GM18873 (cell line): ENCODE measurements at regions not wholly inside any gene's neighbourhood (a gene's known extent, or its start where the extent isn't known, plus 50 kb on each side); places are given as distances from the start of the nearest gene placed in this dataset.
"Not testable (repeated sequence)": the region's sequence is repeated elsewhere in the genome, so short reads cannot be mapped to it uniquely, and the experiment has no call there.

Source experiments
- ATAC-seq: cut with Tn5 transposase; IDR thresholded peaks from one replicate; pipeline ENCODE4 v1.9.1; 2021; ENCODE audit warnings: mild to moderate bottlenecking, moderate library complexity, moderate number of reproducible peaks; ENCODE audit not compliant: unreplicated experiment, low FRiP score

DNA sequence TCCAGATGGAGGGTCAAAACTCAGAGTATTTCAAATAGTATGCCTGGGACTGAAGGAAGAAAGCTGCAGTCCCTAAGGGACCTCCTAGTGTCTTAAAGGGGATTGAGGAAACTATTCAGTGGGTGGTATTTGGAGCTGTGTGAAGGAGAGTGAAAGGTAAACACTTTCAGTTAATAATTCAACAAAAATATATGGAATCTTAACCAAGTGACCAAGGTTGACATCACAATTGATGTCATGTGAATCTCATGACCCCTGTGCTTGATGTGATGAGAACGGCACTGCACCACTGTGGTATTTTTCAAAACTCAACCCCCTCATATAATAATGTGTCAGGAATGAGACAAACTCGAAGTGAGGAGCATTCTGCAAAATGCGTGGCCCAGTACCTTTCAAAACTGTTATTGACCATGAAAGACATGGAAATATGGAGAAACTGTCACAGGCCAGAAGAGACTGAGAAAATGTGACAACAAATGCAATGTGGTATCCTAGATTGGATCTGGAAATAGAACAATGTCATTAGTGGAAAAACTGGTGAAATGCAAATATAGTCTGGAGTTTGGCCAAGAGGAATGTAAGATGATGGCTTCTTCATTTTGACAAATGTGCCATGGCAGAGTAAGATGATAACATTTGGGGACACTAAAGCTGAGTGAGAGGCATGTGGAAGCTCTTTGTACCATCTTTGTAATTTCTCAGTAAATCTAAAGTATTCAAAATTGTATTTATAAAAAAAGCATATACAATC is 553.9 kb downstream of the RFC3 start:
- no peak for ATAC-seq

DNA sequence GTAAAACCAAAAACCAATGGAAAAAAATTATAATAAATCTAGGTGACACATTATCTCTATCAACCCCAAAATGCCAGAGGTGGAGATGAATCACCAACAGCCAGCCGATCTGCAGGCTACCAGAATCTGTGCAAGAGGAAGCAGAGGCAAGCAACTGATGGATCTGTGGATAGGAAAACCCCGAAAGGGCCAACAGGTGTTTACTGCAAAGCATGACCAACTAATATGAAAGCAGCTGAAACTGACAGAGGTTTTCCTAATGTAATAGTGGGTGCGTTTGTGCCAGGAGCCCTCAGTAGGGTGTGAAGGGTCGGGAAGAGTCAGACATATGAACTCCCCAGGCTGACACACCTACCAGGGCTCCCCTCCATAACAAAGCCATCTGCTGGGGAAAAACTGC is 554.6 kb downstream of the RFC3 start:
- ATAC-seq = no peak

DNA sequence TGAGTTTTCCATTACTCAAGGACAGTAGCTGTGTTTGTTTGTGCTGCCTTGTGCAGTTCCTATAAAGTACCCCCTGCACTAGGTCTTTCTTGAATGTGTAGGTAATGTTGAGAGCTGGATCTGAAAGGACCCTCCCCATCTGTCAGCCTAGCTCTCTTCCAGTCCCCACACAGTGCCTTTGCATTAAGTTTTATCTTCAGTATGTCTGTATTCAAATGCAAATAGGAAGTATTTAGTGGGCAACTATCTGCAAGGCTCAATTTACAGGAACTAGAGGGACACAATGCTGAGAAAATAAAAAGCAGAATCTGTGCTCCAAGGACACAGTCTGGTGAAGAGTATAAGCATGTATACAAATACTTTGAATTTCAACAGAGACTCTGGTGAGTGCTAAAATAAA is 558.5 kb downstream of the RFC3 start:
- ATAC-seq = no peak

DNA sequence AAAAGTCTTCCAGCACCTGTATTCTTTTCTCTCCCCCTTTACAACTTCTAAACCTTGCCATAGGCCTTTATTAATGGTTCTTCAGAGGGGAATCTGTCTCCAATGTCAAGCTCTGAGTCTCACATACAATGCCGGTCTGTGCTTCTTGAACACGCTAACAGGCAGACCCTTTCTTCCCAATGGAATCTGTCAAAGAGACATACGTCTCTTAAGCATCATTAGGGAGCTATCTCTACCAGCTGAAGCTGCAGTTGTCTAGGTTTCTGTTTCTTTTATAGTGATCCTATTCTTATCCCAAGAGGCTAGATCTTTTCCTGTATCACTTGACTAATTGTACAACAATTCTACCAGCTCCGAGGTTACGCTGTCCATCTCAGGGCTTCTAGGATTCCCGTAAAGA is 560.8 kb upstream of the NBEA start:
- ATAC-seq = no peak

DNA sequence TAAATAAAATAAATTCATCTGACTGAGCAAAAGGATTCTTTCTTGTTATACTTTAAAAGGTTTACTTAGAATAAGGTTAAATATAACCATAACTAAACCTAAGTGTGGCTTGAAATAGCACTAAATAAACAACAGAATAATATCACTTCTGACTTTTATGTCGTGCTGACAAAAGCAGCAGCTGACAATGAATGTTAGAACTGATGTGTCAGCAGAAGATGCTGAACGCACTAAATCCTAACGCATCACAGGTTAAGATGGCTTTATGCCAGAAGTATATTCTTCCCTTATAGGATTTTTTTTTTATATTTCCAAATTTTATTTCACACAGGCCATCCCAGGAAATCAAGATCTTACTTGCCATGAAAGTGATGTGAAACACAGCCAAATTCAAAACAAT is 558.3 kb upstream of the NBEA start:
- ATAC-seq = no peak

DNA sequence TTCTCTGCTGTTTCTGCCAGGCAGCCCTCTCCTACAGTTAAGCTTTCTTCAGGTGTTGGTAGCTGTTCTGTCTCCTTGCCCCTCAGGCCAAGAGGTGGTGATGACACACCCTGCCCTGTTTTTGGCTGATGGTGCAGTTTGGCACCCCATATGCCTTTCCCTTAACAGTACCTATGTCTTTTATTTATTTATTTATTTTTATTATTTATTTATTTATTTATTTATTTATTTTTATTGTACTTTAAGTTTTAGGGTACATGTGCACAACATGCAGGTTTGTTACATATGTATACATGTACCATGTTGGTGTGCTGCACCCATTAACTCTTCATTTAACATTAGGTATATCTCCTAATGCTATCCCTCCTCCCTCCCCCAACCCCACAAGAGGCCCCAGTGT is 555.8 kb upstream of the NBEA start:
- ATAC-seq = not testable (repeated sequence)

DNA sequence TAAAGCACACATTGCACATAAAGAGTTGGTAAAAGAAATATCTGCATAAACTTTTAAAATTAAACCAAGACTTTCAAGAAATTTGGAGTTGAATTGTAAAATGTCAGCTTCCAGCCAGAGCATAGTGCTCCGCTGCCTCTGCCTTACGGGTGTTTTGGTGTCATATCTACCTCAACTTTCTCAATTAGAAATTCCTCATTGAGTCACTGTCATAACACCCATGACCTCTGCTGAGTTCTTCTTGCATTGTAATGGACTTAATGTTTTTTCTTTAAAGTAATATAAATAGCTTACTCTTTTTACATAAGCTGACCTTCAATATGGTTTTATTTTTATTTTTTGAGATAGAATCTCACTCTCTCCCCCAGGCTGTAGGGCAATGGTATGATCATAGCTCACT is 551.0 kb upstream of the NBEA start:
- ATAC-seq = no peak

DNA sequence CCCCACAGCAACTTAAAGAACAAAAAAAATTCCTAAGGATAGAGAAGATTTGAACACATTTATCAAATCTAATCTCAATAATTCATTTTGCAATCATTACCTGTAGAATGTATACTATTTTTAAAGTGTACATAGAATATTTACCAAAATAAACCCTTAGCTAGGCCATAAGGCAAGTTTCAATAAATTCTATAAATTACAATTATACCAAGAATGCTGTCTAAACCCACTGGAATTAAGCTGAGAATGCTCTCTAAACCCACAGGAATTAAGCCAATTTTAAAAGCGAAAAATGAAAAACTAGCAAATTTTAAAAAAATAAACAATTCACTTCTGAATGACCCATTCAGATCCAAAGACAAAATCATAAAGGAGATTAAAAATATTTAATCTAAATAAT is 540.4 kb upstream of the NBEA start:
- no peak for ATAC-seq

DNA sequence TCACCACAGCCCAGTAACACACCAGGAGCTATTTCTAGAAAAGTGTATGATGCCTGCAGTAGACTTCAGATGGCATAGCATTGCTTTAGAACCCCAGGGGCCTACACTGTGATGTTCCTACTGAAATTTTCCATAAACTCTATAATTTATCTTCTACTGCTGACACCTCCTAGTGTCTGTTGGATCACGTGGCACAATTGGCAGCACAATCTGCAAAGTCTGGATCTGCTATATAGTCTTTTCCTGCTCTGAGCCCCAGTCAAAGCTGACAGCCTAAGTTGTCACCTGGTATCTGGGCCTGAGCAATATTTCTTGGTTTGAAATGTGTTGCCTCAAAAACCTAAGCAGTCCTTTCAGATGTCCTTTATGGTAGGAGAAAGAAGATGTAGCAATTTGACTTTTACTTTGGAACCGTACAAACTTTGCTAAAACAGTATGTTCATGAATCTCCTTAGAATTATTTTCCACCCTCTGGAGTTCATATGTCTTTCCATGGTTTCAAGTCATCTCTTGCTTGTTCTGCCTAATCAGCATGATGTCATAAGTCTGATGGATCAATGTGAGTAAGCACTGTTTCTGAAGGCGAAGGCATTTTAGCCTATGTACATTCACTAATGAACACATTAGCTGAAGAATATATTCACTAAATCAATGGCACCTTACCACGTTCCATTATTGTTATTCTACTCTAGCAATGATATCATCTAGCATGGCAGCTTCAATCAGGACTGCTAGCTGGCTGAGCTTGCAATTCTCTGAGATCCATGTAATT is 536.5 kb upstream of the NBEA start:
- no peak for ATAC-seq

DNA sequence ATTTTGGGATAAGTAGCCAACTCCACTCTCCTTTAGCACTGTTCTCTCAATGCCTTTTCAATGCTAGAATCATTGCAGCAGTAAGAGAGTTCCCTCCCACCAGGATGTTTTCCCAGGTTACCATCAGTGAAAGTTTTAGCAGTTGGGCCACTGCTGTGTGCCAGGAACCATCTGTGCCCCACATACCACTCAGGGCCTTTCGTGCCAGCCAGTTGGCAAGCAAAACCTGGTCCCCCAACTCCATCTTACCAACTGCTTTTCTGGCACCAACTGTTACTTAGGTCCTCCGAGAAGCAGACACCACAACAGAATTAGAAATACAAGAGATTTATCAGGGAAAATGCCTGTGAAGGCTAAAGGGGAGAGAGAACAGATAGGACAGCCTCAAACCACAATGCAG is 533.4 kb upstream of the NBEA start:
- no peak for ATAC-seq

DNA sequence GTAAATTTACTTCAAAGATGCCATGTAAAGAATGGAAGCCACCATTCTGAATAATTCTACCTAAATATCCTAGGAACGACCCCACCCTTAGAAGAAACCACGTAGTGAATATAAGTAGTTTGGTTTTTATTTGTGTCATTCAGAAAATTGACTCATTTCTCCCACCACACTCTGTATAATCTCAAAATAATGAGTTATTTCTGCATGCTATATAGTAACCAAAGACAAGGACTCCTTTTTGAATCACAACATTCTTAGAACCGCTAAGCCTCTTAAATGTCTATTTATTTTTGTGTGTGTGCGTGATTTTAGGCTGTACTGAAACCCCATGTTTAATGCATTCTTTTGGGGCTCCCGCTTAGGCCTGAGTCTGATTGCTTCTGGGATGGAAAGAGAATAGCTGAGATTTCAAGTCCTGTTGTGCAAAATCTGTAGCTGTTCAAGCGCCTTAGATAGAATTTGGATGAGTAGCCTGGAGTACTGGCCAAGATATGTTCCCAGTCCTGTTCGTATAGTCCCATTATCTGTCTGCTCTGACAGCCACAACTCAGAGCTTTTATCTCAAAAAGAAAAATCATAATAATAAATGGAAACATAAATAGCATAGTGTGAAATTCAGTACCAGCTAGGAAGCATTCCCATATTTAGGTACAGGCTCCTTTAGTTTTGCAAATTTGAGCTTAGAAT is 532.4 kb upstream of the NBEA start:
- no peak for ATAC-seq

DNA sequence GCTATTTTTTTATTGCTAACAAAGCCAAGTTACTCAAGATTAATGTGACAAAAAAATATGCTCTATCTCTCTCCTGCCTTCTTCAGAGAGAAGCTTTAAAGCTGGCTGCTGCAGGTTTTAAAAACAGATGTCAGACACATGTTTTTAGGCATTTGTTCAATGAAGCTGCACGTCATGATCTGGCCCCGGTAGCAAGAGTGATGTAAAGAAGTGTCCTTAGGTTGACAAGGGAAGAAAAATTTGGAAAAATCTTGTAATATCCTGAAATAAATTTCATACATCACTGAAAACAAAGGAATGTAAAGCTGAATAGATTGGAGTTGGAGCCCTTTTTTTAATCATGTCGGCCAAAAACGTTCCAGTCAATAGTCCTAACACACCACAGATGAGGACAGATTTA is 531.4 kb upstream of the NBEA start:
- ATAC-seq = no peak

DNA sequence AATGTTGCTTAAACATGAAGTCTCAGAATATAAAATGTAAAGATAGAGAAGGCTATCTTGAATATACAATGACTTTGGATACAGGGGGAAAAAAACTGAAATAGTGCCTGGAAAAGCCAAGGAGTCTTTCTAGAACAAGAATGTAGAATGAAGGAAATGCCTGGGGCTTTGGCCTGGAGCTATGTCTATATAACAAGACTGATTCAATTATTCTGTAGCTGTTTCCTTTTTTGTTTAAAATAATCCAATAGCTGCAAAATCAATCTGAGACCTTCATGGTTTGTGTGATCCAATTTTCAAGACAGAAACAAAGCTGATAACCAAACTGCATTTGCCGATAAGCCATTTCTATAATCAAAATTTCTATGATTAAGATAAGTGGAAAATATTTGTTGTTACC is 530.9 kb upstream of the NBEA start:
- no peak for ATAC-seq

DNA sequence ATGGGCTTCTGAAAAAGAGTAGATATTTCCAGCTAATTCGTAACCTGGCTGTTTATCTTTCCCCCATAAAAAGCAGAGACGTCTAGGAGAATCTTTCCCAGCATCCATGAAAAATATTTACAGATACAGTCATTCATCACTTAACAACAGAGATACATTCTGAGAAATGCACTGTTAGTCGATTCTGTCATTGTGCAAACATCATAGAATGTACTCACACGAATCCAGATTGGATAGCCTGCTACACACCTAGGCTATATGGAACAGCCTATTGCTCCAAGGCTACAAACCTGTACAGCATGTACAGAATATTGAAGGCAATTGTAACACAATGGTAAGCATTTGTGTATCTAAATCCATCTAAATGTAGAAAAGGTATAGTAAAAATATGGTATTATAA is 530.2 kb upstream of the NBEA start:
- ATAC-seq = no peak

DNA sequence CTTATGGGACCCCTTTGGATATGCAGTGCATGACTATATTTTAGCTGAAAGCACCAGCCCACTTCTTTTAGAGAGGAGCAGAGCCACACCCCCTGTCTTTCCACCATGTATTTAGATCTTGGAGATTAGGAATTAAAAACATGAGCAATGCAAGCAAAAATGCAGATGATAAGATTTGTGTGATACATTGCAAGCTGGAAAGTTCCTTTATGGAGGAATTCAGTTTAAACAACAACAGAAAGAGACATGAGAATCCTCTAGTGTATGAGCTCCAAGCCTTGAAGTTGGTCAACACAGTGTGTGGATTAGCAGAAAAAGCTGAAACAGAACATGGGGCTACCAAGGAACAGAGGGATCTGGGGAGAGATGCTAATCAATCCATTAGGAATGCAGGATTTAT is 529.8 kb upstream of the NBEA start:
- no peak for ATAC-seq

DNA sequence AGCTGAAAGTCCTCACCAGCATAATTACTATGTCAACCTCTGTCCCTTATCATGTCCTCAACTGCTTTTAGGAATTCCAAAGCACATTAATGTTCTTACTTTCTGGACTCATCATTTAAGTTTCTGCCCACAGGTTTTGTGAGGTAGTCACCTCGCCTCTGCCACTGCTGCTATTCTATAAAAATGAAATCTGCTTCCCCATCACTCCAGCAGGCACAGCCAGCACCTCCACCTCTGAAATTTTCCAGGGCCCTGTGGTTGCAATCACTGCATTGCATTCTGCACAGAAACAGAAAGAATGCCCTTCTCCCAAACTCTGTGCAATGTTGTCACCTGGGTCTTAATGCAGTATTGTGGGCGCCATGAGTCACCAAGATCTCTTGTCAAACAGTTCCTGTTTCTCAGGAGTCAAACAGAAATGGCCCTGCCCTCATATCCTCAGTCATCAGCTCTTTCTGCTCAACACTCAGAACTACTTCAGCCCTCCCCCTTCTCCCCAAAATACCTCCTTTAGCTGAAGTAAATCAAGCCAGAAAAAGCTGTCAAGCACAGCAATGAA is 529.2 kb upstream of the NBEA start:
- ATAC-seq = no peak

DNA sequence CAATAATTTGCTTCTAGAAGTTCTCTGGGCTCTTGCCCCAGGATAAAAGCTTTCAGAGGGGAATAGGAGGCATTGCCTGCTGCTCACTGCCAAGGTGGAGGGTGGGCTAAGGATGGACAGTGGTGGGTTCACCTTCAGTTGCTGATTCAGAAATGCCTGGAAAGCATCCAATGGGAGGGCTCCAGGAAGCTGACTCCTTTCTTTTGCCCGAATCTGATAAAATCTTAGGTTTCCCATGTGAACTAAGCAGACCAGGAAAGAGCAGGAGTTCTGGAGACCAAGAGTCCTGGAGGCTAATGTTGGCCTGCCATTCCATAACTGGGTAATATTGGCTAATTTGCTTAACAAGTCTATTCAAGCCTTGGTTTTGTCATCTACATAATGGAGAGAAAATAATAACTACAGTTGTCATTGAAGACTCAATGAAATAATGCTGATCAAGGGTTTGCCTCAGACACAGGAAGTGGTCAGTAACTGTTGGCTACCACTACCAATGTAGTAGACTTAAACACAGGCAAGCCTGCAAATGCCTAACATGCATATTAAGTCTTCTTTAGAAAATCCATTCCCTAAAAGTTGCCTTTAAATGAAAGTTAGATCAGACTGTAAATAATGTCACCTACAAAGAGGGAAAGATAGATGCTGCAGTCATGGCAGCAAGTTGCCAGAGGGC is 528.4 kb upstream of the NBEA start:
- ATAC-seq = no peak

DNA sequence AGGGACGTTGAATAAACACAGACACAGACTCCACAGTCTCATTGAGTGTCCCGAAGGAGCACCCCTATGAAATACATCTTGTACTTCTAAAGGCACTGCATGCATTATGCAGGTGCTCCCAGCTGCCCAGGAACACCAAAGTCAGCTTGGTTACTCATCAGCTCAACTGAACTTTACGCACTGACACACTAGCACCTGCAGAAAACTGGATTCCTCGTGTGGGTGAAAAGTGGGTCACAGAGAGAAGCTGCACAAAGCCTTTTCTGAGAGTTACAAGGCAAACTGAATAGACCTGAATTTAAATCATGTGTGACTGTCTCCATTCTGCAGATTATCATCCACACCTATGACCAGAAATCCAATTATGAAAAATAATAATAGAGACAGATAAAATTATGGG is 527.5 kb upstream of the NBEA start:
- ATAC-seq = no peak

DNA sequence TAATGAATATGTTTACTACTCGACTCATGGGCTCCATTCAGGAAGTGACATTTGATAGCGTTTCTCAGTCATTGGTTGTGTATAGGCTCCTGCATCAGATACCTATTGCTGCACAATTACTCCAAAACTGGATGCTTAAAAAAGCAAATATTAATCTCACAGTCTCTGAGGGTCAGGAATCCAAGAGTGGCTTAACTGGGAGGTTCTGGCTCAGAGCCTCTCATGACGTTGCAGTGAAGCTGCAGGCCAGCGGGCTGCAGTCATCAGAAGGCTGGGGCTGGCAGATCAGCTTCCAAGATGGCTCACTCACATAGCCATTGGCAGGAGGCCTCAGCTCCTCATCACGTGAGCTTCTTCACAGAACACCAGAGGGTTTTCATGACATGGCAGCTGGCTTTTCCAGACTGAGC is 525.1 kb upstream of the NBEA start:
- ATAC-seq = no peak

DNA sequence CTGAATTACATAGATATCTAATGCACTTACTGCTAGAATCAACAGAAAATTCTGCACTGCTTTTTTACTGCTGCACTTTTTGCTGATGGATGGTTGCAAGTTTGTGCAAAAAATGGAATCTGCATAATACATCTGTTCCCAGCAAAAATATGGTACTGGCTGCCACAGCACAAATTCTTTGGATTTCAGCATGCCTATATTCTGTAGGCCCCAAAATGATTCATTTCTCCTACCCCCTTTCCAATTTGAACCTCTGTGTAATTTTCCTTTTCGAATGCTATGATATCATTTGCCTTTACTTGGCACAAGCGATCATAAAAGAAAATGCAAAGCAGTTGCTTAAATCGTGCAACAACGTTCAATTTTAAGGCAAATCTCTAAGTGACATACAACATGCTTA is 524.2 kb upstream of the NBEA start:
- no peak for ATAC-seq

DNA sequence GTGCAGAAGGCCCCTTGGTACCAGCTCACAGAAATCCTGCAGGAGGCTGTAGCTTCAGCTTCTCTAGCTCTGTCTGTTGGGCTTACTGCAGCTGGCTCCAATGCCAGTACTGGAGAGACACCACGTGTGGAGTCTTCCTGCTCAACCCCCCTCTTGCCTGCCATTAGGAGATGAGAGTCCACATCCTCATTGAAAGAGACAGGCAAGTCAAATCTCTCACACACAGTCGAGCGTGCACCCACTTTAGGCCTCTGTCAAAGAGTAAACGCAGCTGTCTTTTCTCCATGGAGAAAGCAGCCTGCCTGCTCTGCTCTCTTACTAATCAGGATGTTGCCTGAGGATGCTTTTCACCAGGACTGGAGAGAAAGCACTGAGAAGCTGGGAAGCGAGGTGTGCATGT is 523.0 kb upstream of the NBEA start:
- no peak for ATAC-seq
